Stomach (tissue), 8 donors: ENCODE measurements at regions not wholly inside any gene's neighbourhood (a gene's known extent, or its start where the extent isn't known, plus 50 kb on each side); places are given as distances from the start of the nearest gene placed in this dataset.

ENCODE experiments used
- DNase-seq, 2 donors: peaks; one replicate each; pipeline versions ENCODE4 v3.0.0 to v3.0.0-alpha.2; 2013 to 2019
- H3K27ac ChIP-seq, 5 donors: fragments of 200-600 bp in 4 of 5; sonication (generic) in 4 of 5; one replicate each; pipeline ENCODE4 v1.5.1; 2013 to 2019; ENCODE audit warnings: mild to moderate bottlenecking in 1 of 5, moderate library complexity in 1 of 5
- H3K27me3 ChIP-seq, 3 donors: fragments of 200-600 bp; sonication (generic); one replicate each; pipeline ENCODE4 v1.5.1; 2017 to 2019; ENCODE audit warnings: mixed run types in 1 of 3
- H3K36me3 ChIP-seq, 4 donors: fragments of 200-600 bp; sonication (generic); 1 replicate in 3 of 4; 2 replicates in 1 of 4; pipeline ENCODE4 v1.5.1; 2016 to 2019
- H3K4me1 ChIP-seq, 4 donors: fragments of 200-600 bp; sonication (generic); one replicate each; pipeline ENCODE4 v1.5.1; 2016 to 2019
- H3K4me3 ChIP-seq, 4 donors: fragments of 200-600 bp; sonication (generic) in 3 of 4; one replicate each; pipeline ENCODE4 v1.5.1; 2016 to 2019; ENCODE audit warnings: mild to moderate bottlenecking in 1 of 4
- H3K9me3 ChIP-seq, 4 donors: fragments of 200-600 bp; sonication (generic); one replicate each; pipeline ENCODE4 v1.5.1; 2016 to 2019
- EP300 ChIP-seq: sonication (generic); formaldehyde crosslinking; IDR thresholded peaks from one replicate; pipeline ENCODE4 v1.6.1; 2017; ENCODE audit warnings: antibody characterized with exemption
- POLR2A ChIP-seq, 4 donors: fragments of 450-650 bp; IDR thresholded peaks; one replicate each; pipeline ENCODE4 v1.6.1; 2016; ENCODE audit warnings: antibody characterized with exemption in 4 of 4, control low read depth in 2 of 4, mild to moderate bottlenecking in 1 of 4, moderate library complexity in 1 of 4
- POLR2AphosphoS5 ChIP-seq, 3 donors: sonication (generic); formaldehyde crosslinking; IDR thresholded peaks; one replicate each; pipeline ENCODE4 v1.6.1; 2016; ENCODE audit warnings: antibody characterized with exemption in 3 of 3
- WGBS, 5 donors: extraction: QIAGEN DNeasy Blood & Tissue Kit in 3 of 5; methylation state at CpG; one replicate each; pipeline versions ENCODE4 v1.1.5 to v1.1.7; 2013 to 2018; 5-methylcytosine and 5-hydroxymethylcytosine counted together
- intact Hi-C: fragments of 100-400 bp; cut with DNase I; formaldehyde crosslinking; loops from one replicate; pipeline ENCODE4 v1.15.1; 2023; ENCODE audit warnings: low total_unique reads
- TF ChIP-seq, protein P1 (sequence below), 7 experiments: fragments of 450-650 bp in 4 of 7; fragments of 200-600 bp in 3 of 7; sonication (generic) in 3 of 7; IDR thresholded peaks; one replicate each; pipeline ENCODE4 v1.5.1; 2016 to 2019; ENCODE audit warnings: antibody characterized with exemption in 7 of 7, control low read depth in 2 of 7, mild to moderate bottlenecking in 1 of 7
- donor health status: healthy with polysubstance abuse.
- donor health status: Bipolar disorder and iron deficiency.
- donor health status: healthy.

DNA sequence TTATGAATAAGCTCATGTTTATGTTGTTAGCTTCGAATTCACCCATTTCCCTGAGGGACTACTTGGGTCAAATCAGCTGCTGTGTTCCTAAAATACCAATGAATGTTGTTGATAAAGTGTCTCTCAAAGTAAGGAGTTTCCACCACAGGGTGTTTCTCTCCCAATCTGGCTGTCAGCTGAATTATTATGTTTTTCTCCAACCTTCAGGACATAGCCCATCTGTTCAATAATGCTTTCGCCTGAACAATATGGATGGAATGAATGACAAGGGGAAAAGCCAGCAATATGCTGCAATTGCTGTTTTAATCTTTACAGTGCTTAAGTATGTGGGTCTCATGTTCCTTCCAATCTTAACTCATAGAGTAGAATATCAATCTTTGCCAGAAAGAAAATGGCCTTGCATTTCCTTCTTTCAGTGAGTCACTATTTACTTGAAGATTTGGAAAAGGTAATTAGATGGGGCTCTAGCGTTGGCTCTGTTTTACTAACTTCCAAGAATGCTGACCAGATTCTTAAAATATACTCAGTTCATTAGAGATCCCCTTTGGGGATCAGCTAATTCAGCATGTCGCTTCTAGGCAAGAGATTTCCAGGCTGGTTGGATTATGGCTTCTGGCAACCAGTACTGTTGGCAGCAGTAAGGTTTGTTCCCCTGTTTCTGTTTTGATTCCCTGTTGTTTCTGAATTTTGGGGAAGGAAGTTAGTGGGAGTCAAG is 410.5 kb downstream of the PPP3CA start:
- H3K27me3 ChIP-seq, result no peaks in the 10 kb centered on the region
- TF ChIP-seq, protein P1, sequence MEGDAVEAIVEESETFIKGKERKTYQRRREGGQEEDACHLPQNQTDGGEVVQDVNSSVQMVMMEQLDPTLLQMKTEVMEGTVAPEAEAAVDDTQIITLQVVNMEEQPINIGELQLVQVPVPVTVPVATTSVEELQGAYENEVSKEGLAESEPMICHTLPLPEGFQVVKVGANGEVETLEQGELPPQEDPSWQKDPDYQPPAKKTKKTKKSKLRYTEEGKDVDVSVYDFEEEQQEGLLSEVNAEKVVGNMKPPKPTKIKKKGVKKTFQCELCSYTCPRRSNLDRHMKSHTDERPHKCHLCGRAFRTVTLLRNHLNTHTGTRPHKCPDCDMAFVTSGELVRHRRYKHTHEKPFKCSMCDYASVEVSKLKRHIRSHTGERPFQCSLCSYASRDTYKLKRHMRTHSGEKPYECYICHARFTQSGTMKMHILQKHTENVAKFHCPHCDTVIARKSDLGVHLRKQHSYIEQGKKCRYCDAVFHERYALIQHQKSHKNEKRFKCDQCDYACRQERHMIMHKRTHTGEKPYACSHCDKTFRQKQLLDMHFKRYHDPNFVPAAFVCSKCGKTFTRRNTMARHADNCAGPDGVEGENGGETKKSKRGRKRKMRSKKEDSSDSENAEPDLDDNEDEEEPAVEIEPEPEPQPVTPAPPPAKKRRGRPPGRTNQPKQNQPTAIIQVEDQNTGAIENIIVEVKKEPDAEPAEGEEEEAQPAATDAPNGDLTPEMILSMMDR (IDR thresholded peaks at IDR 0.05), result no peak
- TF ChIP-seq POLR2A (IDR thresholded peaks at IDR 0.05), result no peak
- TF ChIP-seq POLR2AphosphoS5 (IDR thresholded peaks at IDR 0.05), result no peak
- TF ChIP-seq EP300, result no peak
- no peak overlapping the region for H3K4me3 ChIP-seq
- intact Hi-C loops, result no loop called here
- H3K9me3 ChIP-seq, result no peaks in the 10 kb centered on the region
- peak in 1 of 2 donors; percentile 48 for DNase-seq
- H3K27ac ChIP-seq, result no peak overlapping the region
- no peaks in the 10 kb centered on the region for H3K36me3 ChIP-seq
- 56 to 62% (median 60%) methylated on average over 4 of the region's 4 CpGs for WGBS, 5 donors
- H3K4me1 ChIP-seq, result no peaks in the 10 kb centered on the region

DNA sequence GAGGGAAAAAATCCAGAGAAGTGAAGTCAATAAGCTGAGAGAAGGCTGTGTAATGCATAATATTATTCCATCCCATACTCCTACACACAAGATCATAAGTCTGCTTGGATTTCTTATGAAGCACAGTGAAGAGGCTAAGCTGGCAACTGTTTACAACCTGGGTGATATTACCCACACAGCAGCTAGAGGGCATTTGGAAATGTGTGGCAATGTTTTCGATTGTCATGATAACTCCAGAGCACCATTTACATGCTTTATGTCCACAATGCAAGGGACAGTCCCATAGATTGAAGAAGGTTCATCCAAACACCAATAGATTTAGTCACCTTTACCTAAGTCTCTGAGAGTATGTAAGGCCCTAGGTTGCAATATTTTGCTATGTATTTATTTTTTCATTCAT is 412.2 kb downstream of the PPP3CA start:
- Histone ChIP-seq H3K36me3 (no peaks in the 10 kb centered on the region), H3K4me1 (no peaks in the 10 kb centered on the region), H3K27ac (no peak overlapping the region), H3K27me3 (no peaks in the 10 kb centered on the region), H3K9me3 (no peaks in the 10 kb centered on the region), H3K4me3 (no peak overlapping the region)
- WGBS, 5 donors, result 48 to 83% (median 74%) methylated on average over 1 of the region's 1 CpG
- DNase-seq, result no peak
- intact Hi-C loops, result no loop called here
- TF ChIP-seq, protein P1 (IDR thresholded peaks at IDR 0.05), result peak in 2 of 7 experiments; percentile 8 to 15
- TF ChIP-seq EP300, result no peak
- no peak for TF ChIP-seq POLR2A (IDR thresholded peaks at IDR 0.05)
- TF ChIP-seq POLR2AphosphoS5 (IDR thresholded peaks at IDR 0.05), result no peak

DNA sequence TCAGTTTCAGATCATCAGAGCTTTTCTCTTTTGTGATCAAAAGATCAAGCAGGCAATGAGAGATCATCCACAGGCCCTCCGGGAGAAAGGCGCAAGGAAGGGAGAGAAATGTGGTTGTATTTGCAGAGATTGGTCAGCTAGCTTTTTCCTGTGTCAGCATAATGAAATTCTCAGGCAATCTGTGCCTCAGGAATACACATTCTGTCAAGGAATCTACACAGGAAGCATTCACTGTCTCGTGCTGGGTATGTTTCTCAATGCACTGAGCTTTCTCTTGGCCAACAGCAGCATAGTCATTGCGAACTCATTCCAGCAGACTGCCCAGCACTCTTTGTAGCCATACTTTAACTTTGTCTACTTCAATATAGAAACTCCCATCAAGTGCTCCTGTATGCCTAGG is 413.7 kb downstream of the PPP3CA start:
- Histone ChIP-seq H3K4me1 (no peaks in the 10 kb centered on the region), H3K4me3 (no peak overlapping the region), H3K9me3 (no peaks in the 10 kb centered on the region), H3K27ac (no peak overlapping the region), H3K27me3 (no peaks in the 10 kb centered on the region), H3K36me3 (no peaks in the 10 kb centered on the region)
- WGBS, 5 donors, result 66 to 83% (median 78%) methylated on average over 4 of the region's 4 CpGs
- DNase-seq, result no peak
- intact Hi-C loops, result no loop called here
- TF ChIP-seq, protein P1 (IDR thresholded peaks at IDR 0.05), result no peak
- TF ChIP-seq POLR2A (IDR thresholded peaks at IDR 0.05), result no peak
- no peak for TF ChIP-seq POLR2AphosphoS5 (IDR thresholded peaks at IDR 0.05)
- TF ChIP-seq EP300, result no peak

DNA sequence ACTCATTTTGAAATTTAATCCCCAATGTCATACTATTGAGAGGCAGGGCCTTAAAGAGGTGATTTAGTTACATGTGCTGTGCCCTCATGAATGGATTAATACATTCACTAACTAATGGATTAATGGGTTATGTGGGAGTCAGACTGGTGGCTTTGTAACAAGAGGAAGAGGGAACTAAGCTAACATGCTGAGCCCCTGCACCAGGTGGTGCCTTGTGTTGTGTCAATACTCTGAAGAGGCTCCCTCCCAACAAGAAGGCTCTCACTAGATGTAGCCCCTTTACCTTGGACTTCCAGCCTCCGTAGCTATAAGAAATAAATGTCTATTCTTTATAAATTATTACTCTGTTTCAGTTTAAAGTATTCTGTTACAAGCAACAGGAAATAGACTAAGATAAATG is 411.9 kb upstream of the EMCN start:
- Histone ChIP-seq H3K36me3 (no peaks in the 10 kb centered on the region), H3K27ac (no peak overlapping the region), H3K4me3 (no peak overlapping the region), H3K27me3 (no peaks in the 10 kb centered on the region), H3K9me3 (no peaks in the 10 kb centered on the region), H3K4me1 (no peaks in the 10 kb centered on the region)
- intact Hi-C loops, result no loop called here
- no peak for TF ChIP-seq POLR2A (IDR thresholded peaks at IDR 0.05)
- TF ChIP-seq, protein P1 (IDR thresholded peaks at IDR 0.05), result no peak
- no peak for TF ChIP-seq POLR2AphosphoS5 (IDR thresholded peaks at IDR 0.05)
- TF ChIP-seq EP300, result no peak
- 65 to 90% (median 82%) methylated on average over 1 of the region's 1 CpG for WGBS, 5 donors
- DNase-seq, result no peak
